ENCODE measurements at regions not wholly inside any gene's neighbourhood (a gene's known extent, or its start where the extent isn't known, plus 50 kb on each side); places are given as distances from the start of the nearest gene placed in this dataset.

GRCh38 chr9:20226345-20226744, 396.0 kb downstream of the MLLT3 start:
- TF ChIP-seq CTCF (IDR thresholded peaks at IDR 0.05; ENCODE audit: insufficient read depth, low read depth, low read length) (no peak), EZH2 (IDR thresholded peaks at IDR 0.05; ENCODE audit: insufficient read depth, low read length) (no peak)

Measured in astrocyte (in vitro differentiated cells and primary cell).